HepG2 (cell line): ENCODE measurements at regions not wholly inside any gene's neighbourhood (a gene's known extent, or its start where the extent isn't known, plus 50 kb on each side); places are given as distances from the start of the nearest gene placed in this dataset.

Experiments used
- ATAC-seq: fragments of 200-7000 bp; cut with Tn5 transposase; 3 replicates; pipeline ENCODE4 v1.9.1; 2020; ENCODE audit warnings: mild to moderate bottlenecking, moderate library complexity
- BruUV-seq: library from RNA; stranded (reverse); fragments of 400-500 nt; replicated peaks from 2 replicates; lab custom pipeline; 2021; lab: Mats Ljungman, UMichigan
- CTCF ChIA-PET: fragments of 300-600 bp; formaldehyde crosslinking; extraction: SDS; loops from one replicate; lab custom pipeline; 2021; ENCODE audit warnings: low total read pairs, inconsistent platforms, low intra/inter-chr PET ratio; lab: Yijun Ruan, JAX
- POLR2A ChIA-PET: fragments of 350-600 bp; sonication (Branson Sonifier 250); formaldehyde crosslinking; loops from one replicate; lab custom pipeline; 2020; ENCODE audit warnings: antibody characterized with exemption, inconsistent platforms; lab: Yijun Ruan, JAX
- DNase-seq: peaks from one replicate; pipeline ENCODE4 v3.0.0-alpha.2; 2015; ENCODE audit warnings: low spot score
- FAIRE-seq: peaks from 3 replicates; lab custom pipeline; 2011; peaks lifted over from hg19 to GRCh38; lab: Jason Lieb, UNC
- H2AFZ ChIP-seq: one replicate; pipeline ENCODE4 v1.6.1; 2011; ENCODE audit warnings: low read length, inconsistent platforms
- H3K27ac ChIP-seq: fragments of 300-600 bp; 3 replicates; pipeline ENCODE4 v1.8.0; 2011; ENCODE audit warnings: mixed run types, mild to moderate bottlenecking, mixed read lengths, low read length, inconsistent platforms; ENCODE audit not compliant: insufficient read depth; ENCODE audit errors: extremely low read length
- H3K27me3 ChIP-seq, 2 experiments: fragments of 200-600 bp in 1 of 2; 2 replicates in 1 of 2; 3 replicates in 1 of 2; pipeline versions ENCODE4 v1.6.0 to v1.8.0; 2011; ENCODE audit warnings: low read length in 2 of 2, mild to moderate bottlenecking in 2 of 2, moderate library complexity in 2 of 2, inconsistent platforms in 1 of 2; ENCODE audit not compliant: insufficient read depth in 2 of 2, control insufficient read depth in 1 of 2
- H3K36me3 ChIP-seq, 2 experiments: fragments of 200-600 bp in 1 of 2; replicated peaks in 1 of 2; 2 replicates in 1 of 2; 3 replicates in 1 of 2; pipeline versions ENCODE4 v1.5.1 to v1.8.0; 2011; ENCODE audit warnings: low read length in 2 of 2, inconsistent platforms in 1 of 2; ENCODE audit not compliant: insufficient read depth in 2 of 2, control insufficient read depth in 1 of 2
- H3K4me1 ChIP-seq: 2 replicates; pipeline ENCODE4 v1.5.1; 2012; ENCODE audit warnings: low read length, inconsistent platforms; ENCODE audit not compliant: insufficient read depth
- H3K4me2 ChIP-seq: 2 replicates; pipeline ENCODE4 v1.6.0; 2011; ENCODE audit warnings: low read depth, low read length, inconsistent platforms
- H3K4me3 ChIP-seq, 3 experiments: fragments of 200-600 bp in 1 of 3; sonication (generic), shearing (Covaris generic) in 1 of 3; replicated peaks in 1 of 3; 2 replicates each; pipeline ENCODE4 v1.5.1; 2011 to 2016; ENCODE audit warnings: low read length in 3 of 3, inconsistent platforms in 2 of 3, low read depth in 2 of 3, mild to moderate bottlenecking in 2 of 3, control low read depth in 1 of 3, mixed read lengths in 1 of 3; ENCODE audit not compliant: insufficient read depth in 1 of 3
- H3K79me2 ChIP-seq: one replicate; pipeline ENCODE4 v1.6.1; 2011; ENCODE audit warnings: low read length, inconsistent platforms; ENCODE audit not compliant: insufficient read depth
- H3K9ac ChIP-seq: 2 replicates; pipeline ENCODE4 v1.6.0; 2011; ENCODE audit warnings: mild to moderate bottlenecking, low read depth, low read length, inconsistent platforms; ENCODE audit not compliant: insufficient read depth
- H3K9me3 ChIP-seq: 2 replicates; pipeline ENCODE4 v1.5.1; 2012; ENCODE audit warnings: mild to moderate bottlenecking, low read length
- H4K20me1 ChIP-seq: 2 replicates; pipeline ENCODE4 v1.6.0; 2011; ENCODE audit warnings: inconsistent platforms, mild to moderate bottlenecking, low read length, moderate library complexity; ENCODE audit not compliant: insufficient read depth
- GMEB1 ChIP-seq: sonication (generic); formaldehyde crosslinking; IDR thresholded peaks from 2 replicates; pipeline ENCODE4 v1.5.1; 2020; ENCODE audit warnings: missing genetic modification reagents, mild to moderate bottlenecking, borderline replicate concordance
- HNF4G ChIP-seq, 2 experiments: sonication (generic) in 1 of 2; formaldehyde crosslinking in 1 of 2; IDR thresholded peaks; 2 replicates each; pipeline versions ENCODE4 v1.4.0 to v1.6.1; 2011 to 2020; ENCODE audit warnings: borderline replicate concordance in 2 of 2, low read depth in 2 of 2, mild to moderate bottlenecking in 2 of 2, low read length in 1 of 2, missing genetic modification reagents in 1 of 2, moderate library complexity in 1 of 2
- ZBTB43 ChIP-seq: sonication (generic); formaldehyde crosslinking; conservative IDR thresholded peaks from 2 replicates; pipeline ENCODE4 v1.4.0; 2020; ENCODE audit warnings: missing genetic modification reagents
- ZNF101 ChIP-seq: sonication (generic); formaldehyde crosslinking; IDR thresholded peaks from 2 replicates; pipeline ENCODE4 v1.4.0; 2020; ENCODE audit warnings: mild to moderate bottlenecking, low read depth, missing genetic modification reagents, borderline replicate concordance
- ZNF605 ChIP-seq: sonication (generic); formaldehyde crosslinking; IDR thresholded peaks from 2 replicates; pipeline ENCODE4 v1.8.0; 2022; ENCODE audit warnings: mild to moderate bottlenecking, missing genetic modification reagents
- ZNF83 ChIP-seq: sonication (generic); formaldehyde crosslinking; IDR thresholded peaks from 2 replicates; pipeline ENCODE4 v1.4.0; 2020; ENCODE audit warnings: missing genetic modification reagents, mild to moderate bottlenecking, borderline replicate concordance
- ZNF883 ChIP-seq: sonication (generic); formaldehyde crosslinking; IDR thresholded peaks from 2 replicates; pipeline ENCODE4 v1.5.1; 2020; ENCODE audit warnings: mild to moderate bottlenecking, missing genetic modification reagents; ENCODE audit errors: not compliant biosample characterization
- WGBS: methylation state at CpG from one replicate; pipeline ENCODE4 v1.1.6; 2017; ENCODE audit warnings: low lambda C conversion rate; 5-methylcytosine and 5-hydroxymethylcytosine counted together
- in situ Hi-C: cut with HindIII; loops from 2 replicates; pipeline ENCODE4 v1.10.0; 2017; ENCODE audit warnings: low pct_unique_long_range_greater_than_20kb; ENCODE audit not compliant: extremely low pct_ligation_motif_present
- intact Hi-C: fragments of 100-400 bp; cut with micrococcal nuclease; formaldehyde crosslinking; loops from one replicate; pipeline ENCODE4 v1.10.0; 2022; ENCODE audit not compliant: unreplicated experiment
- TF ChIP-seq, protein P1 (sequence below): sonication (generic); formaldehyde crosslinking; IDR thresholded peaks from 2 replicates; pipeline ENCODE4 v1.5.0; 2020; ENCODE audit warnings: missing genetic modification reagents, mild to moderate bottlenecking, borderline replicate concordance

GRCh38 chr3:64927689-64928088 is 239.9 kb upstream of the ADAMTS9 start:
- no peak overlapping the region for H3K9ac ChIP-seq
- no peaks in the 10 kb centered on the region for H3K27me3 ChIP-seq
- H3K79me2 ChIP-seq, result no peaks in the 10 kb centered on the region
- CTCF ChIA-PET, result no interaction called here
- H2AFZ ChIP-seq, result no peak overlapping the region
- 1% methylated on average over 3 of the region's 3 CpGs for WGBS
- BruUV-seq, result no TSS peak
- ATAC-seq (no peak), FAIRE-seq (no peak), DNase-seq (no peak)
- H3K36me3 ChIP-seq, result no peaks in the 10 kb centered on the region
- no peak overlapping the region for H3K27ac ChIP-seq
- H3K4me2 ChIP-seq, result no peak overlapping the region
- no peaks in the 10 kb centered on the region for H3K4me1 ChIP-seq
- in situ Hi-C loops, result no loop called here
- no peaks in the 10 kb centered on the region for H4K20me1 ChIP-seq
- POLR2A ChIA-PET, result no interaction called here
- no peak overlapping the region for H3K4me3 ChIP-seq
- intact Hi-C loops, result no loop called here
- H3K9me3 ChIP-seq, result no peaks in the 10 kb centered on the region
- TF ChIP-seq GMEB1 (CRISPR knock-in tag) (no peak), ZBTB43 (CRISPR knock-in tag) (no peak), HNF4G (IDR thresholded peaks at IDR 0.05; ENCODE audit: borderline replicate concordance, low read depth, low read length) (no peak), HNF4G (CRISPR knock-in tag; IDR thresholded peaks at IDR 0.05; ENCODE audit: borderline replicate concordance, low read depth) (no peak), ZNF83 (CRISPR knock-in tag) (no peak), ZNF883 (CRISPR knock-in tag) (no peak), ZNF605 (CRISPR knock-in tag) (no peak), ZNF101 (no peak)
- TF ChIP-seq, protein P1, sequence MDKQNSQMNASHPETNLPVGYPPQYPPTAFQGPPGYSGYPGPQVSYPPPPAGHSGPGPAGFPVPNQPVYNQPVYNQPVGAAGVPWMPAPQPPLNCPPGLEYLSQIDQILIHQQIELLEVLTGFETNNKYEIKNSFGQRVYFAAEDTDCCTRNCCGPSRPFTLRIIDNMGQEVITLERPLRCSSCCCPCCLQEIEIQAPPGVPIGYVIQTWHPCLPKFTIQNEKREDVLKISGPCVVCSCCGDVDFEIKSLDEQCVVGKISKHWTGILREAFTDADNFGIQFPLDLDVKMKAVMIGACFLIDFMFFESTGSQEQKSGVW, result no peak
